Mammary epithelial cell (primary cell): ENCODE measurements at regions not wholly inside any gene's neighbourhood (a gene's known extent, or its start where the extent isn't known, plus 50 kb on each side); places are given as distances from the start of the nearest gene placed in this dataset.

Source experiments
- EZH2 ChIP-seq: IDR thresholded peaks from 2 replicates; pipeline ENCODE4 v1.6.1; 2012; ENCODE audit warnings: low read length, inconsistent platforms, borderline replicate concordance
- TF ChIP-seq, protein P1 (sequence below), 2 donors: IDR thresholded peaks in 1 of 2; conservative IDR thresholded peaks in 1 of 2; 2 replicates each; pipeline ENCODE4 v1.5.1; 2011 to 2012; ENCODE audit warnings: inconsistent platforms in 2 of 2, low read length in 2 of 2, mild to moderate bottlenecking in 2 of 2, control low read depth in 1 of 2, low read depth in 1 of 2; ENCODE audit not compliant: insufficient read depth in 1 of 2; ENCODE audit errors: extremely low read depth in 1 of 2

DNA sequence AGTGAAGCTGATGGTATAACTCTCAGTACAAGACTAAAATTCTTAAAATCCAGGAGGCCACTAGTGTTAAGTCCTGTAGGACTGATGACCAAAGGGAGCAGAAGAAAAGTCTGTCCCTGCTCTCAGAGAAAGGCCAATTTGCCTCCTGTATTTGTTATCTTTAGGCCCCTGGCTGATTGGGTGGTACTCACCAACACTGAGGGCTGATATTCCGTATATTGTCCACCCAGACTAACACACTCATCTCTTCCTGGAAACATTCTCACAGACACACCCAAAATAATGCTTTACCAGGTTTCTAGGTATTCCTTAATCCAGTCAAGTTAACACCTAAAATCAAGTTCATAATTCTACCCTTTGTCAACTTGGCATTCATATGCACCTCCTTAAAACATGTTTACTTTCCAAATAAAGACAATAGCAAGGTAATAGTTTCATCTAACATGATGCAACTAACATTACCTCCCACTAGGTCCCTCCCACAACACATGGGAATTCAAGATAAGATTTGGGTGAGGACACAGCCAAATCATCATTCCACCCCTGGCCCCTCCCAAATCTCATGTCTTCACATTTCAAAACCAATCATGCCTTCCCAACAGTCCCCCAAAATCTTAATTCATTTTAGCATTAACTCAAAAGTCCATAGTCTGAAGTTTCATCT lies 84.3 kb downstream of the EGLN3 start:
- TF ChIP-seq, protein P1, sequence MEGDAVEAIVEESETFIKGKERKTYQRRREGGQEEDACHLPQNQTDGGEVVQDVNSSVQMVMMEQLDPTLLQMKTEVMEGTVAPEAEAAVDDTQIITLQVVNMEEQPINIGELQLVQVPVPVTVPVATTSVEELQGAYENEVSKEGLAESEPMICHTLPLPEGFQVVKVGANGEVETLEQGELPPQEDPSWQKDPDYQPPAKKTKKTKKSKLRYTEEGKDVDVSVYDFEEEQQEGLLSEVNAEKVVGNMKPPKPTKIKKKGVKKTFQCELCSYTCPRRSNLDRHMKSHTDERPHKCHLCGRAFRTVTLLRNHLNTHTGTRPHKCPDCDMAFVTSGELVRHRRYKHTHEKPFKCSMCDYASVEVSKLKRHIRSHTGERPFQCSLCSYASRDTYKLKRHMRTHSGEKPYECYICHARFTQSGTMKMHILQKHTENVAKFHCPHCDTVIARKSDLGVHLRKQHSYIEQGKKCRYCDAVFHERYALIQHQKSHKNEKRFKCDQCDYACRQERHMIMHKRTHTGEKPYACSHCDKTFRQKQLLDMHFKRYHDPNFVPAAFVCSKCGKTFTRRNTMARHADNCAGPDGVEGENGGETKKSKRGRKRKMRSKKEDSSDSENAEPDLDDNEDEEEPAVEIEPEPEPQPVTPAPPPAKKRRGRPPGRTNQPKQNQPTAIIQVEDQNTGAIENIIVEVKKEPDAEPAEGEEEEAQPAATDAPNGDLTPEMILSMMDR (conservative IDR thresholded peaks at IDR 0.05 in 1 of 2, IDR thresholded peaks at IDR 0.05 in 1 of 2; ENCODE audit: extremely low read depth in 1 of 2, insufficient read depth in 1 of 2, low read depth in 1 of 2, low read length in 2 of 2): no peak
- TF ChIP-seq EZH2: no peak
